ENCODE measurements at regions not wholly inside any gene's neighbourhood (a gene's known extent, or its start where the extent isn't known, plus 50 kb on each side); places are given as distances from the start of the nearest gene placed in this dataset.

DNA sequence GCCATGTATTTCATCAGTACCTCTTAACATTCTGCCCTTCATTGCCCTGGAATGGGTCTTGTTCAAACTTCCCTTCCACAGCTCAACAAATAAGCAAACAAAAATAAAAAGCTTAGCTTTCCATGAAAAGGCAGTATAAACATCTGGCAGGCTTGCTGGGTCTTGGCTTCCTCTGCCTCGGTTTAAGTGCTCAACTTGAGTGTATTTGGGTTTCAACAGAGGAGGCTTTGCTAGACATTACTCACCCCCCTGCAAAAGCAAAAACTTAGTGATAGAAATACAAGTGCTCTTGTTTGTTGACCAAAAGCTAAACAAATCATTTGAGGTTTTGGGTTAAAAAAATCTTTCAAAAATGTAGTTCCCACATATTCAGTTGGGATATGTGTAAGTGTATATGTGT lies 518.5 kb downstream of the PLPP3 start:
- DNase-seq: no peak

DNA sequence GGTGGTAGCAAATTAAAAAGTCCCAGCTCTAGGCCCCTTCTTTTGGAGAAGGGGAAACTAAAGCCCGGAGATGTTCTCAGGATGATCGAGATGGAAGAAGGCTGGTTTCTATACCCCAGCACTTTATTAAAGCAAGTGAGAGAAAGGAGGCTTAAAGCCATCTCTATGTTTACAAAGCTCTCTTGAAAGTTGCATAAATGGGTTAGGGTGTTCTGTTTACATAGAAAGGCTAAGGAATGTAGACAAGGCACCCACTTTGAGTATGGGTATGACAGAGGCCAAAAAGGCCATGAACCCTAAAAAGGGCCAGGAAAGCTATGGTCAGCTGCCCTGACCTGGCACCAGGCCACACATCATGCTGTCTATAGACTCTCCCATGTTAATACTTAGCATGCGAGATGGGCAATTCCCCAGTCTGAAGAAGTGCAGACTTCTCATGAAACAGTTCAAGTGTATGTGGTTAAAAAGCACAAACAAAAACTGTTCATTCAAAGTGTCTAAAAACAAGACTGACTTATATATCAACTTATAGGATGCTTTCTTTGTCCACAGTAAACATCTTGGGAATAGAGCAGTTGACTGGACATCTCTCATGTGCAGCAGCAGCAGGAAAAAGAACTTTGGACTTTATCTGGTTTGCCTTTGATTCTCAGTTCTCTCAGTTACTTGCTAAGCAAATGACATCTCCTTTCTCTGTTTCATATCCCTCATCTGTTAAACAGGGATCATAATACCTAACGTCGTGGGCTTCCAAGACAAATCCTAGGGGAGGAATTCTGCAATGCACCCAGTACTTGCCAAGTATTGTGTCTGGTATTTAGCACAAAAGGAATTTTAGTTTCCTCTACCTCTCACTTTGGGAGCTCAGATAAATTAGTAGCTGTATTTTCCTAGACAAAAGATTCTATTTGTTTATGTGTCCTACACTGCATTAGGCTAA lies 521.6 kb downstream of the PLPP3 start:
- no peak for DNase-seq

DNA sequence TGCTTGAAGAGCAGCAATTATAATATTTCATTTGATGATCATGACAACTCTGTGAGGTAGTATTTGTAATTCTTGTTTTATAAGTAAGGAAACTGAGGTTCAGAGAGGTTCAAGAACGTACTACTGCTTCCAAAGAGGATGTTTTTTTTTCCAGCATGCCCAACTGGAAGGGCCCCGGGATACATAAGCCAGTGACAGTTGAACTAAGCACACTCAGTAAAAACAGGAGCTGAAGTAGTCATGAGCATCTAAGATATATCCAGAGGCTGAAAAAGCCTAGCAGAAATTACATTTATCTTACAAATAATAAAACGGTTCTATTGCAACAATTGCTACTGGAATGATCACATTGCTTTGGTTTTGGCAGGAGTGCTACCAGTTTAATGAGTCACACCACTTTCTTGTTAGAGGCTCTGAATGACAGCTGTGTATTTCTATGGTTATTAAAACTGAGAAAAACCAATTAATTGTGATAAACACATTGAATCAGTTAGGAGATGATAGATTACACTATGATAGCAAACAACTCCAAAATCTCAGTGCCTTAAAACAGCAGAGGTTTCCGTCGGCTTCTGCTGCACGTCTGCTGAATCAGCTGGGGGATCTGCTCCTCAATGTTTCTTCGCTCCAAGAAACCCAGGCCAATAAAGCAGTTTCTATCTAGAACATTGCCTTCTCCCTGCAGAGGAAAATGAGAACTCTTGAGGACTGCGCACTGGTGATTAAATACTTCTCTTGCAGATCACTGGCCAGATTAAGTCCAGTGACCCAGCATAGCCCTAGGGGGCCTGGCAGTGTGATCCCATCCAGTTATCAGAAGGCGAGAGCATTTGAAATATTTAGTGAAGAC lies 522.7 kb downstream of the PLPP3 start:
- no peak for DNase-seq

DNA sequence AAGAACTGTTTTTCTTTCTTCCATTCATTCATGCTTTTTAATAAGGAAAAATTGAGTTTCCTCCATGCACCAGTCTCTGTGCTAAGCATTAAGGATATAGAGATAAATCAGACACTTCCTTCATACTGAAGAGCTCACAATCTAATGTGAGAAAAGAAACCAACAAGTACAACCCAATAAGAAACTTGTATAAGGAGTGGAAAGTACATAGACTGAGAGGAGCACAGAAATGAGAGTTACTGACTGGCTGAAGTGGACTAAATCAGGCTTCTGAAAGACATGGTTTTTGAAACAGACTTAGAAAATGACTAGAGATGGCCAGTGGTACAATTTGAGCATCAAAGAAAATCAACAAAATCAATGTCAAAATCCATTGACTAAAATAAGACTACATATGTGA lies 524.4 kb downstream of the PLPP3 start:
- no peak for DNase-seq

DNA sequence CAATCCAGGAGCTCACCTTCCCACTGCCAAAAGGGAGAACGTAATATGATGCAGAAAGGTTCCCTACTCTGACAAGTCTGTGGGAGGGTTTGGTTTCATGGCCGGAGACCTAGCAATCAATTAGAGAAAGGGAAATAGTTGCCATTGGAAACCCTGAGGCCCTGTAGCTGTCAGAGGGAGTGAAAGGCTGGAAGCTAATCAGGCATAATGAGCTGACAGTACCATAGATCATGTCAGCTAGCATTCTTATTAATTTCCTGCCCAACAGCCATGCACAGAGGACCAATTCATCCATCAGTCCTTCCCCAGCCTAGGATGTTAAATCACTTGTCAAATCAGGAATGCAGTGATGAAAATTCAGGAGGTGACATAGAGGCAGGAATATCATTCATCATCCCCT lies 527.3 kb downstream of the PLPP3 start:
- no peak for DNase-seq

DNA sequence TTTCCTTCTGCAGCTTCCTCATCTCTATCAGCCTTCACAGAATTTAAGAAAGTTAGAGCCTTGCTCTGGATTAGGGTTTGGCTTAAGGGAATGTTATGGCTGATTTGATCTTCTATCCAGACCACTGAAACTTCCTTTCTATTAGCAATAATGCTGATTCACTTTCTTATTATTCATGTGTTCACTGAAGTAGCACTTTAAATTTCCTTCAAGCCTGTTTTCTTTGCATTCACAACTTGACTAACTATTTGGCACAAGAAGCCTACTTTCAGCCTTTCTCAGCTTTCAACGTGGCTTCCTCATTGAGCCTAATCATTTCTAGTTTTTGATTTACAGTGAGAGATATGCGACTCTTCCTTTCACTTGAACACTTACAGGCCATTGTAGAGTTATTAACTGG lies 528.5 kb downstream of the PLPP3 start:
- no peak for DNase-seq

DNA sequence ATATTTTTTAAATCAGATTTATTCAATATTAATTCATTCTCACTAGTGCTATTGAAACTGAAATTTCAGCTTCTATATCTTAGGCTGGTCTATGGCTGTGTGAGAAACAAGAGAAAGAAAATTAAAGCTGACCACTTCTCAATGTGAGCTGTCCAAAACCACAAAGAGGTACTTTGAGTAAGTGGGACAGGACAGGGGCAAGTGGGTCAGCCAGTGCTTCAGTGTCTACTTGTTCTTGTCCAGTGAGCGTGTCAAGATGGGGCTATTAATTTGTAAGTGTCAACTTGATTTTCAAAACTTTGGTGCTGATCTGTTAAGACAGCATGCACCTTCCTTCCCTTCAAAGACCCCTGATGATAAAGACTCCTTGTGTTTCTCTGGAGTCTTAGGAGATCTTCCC lies 533.9 kb downstream of the PLPP3 start:
- no peak for DNase-seq

DNA sequence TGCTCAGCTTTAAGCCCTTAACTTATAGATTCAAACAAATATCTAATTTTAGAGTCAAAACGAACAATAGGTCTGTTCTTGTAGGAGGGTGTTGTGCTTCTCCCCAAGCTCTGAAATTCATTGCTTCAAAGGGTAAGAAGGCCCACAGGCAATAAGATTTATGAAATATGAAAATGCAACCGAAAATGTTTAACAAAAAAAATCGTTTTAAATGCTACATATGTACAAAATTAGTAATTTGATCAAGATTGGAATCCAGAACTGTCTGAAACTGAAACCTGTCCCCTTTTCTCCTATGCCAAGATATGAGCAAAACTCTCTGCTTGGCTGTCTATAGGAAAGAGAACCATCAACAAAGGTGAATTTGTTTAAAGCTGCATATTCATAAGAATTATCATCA lies 534.3 kb downstream of the PLPP3 start:
- no peak for DNase-seq

DNA sequence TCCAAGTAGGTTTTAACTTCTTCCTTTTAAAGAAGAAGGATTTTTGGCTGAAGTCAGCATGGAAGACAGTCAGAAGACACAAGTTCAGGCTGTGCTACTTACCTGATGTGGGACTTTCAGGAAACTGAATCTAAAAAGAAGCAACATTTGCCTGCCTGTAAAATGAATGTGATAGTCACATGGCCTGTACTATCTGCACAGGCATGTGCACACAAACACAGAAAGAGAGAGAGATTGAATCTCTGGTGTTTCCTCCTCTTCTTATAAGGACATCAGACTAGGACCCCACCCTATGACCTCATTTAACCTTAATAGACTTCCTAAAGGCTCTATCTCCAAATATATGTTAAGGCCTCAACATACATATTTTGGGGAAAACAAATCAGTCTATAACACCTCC lies 542.9 kb downstream of the PLPP3 start:
- no peak for DNase-seq

DNA sequence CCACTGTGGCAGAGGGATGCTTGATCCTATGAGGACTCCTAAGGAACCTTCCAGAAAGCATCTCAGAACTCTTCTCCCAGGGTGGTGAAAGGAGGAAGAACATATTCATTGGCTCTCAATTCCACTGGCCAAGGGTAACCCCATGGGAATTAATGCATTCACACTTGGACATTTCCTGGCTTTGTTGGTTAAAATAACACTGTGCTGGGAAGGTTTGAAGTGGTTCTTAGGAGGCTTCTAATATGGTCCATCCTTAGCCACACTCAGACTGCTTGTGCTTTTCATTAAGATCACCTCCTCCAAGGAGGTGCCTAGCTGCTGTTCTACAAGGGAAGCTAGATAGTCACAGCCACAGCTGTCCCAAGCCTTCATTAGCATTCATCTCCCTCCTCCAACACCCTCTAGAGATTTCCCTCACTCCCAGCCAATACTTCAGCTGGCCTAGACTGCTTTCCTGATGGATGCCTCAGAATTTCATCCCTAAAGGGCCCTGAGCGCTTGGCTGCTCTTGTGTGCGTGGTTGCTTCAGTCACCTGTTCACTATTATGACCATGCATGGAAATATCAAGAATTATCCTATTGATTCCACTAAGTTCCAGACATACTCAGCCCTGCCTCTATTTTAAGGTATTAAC lies 544.4 kb downstream of the PLPP3 start:
- DNase-seq: no peak

DNA sequence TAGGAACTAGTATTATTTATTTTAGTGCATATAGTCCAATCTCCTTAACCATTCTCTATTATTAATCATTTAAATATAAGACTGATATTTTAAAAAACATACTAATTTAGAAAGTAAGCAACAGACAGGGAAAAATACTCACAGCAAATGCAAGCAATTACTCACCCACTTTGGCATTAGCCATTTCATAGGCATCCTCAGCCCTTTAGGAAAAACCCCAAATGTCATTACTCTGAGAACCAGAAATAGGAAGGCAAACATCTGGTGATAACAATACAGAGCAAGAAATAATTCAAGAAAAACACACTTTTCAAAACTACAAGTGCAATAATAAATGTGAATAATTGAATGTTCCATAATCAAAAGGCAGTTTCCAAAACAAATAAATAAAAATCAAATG lies 545.1 kb downstream of the PLPP3 start:
- DNase-seq: no peak

DNA sequence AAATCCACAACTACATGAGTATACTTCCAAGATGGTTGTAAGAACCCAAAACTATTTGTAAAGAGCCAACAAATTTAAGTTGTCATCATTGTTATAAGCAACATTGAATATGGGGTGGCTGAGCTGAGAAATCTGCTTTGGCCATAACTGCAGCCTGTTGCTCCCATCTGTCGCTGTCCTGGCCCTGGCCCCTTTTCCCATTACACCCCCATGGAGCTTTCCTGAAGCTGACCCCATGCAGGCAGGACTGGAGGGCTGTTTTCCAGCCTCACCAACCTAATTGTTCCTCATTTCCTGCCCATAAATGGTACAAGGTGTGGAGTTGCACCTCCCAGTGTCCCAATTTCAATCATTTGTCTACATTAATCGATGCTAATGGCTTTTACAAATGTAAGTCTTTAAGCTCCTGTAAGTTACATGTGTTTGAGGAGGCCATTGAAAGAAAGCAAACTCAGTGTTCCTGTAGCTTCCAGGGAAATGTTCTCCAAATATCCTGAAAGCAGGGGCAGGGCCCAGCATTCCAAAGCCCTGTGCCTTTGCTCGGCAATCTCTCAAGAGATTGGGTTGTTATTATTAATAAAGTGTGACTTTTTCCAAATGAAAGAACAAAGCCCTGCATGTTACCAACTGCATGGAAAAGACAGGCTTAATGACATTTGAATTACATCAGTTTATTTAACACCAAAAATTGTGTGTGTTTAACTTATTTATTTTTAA lies 545.9 kb downstream of the PLPP3 start:
- DNase-seq: no peak

DNA sequence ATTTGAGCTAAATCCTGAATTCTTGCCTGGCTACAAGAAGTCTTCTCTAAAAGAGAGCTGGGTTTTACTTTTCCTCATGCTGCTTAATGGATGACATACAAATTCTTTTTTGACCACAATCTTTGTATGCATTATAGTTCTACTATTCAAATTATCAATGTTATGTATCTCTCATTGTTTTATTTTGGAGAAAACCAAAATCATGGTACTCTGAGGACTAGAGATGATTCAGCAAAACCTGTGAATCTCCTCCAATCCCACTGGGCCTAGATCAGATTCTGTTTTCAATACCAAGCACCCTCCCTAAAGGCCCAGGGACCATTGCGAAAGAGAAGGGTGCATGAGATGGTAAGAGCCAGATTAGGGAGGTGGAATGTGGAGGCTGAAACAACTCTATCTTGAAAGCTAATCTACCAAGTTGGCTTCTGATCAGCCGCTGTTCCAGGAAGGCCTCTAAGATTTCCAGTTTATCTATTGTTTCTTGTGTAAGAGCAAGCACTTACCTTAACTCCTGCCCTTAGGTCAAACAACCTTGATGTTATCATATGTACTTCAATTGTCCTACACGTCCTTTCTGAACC lies 547.2 kb downstream of the PLPP3 start:
- no peak for DNase-seq

DNA sequence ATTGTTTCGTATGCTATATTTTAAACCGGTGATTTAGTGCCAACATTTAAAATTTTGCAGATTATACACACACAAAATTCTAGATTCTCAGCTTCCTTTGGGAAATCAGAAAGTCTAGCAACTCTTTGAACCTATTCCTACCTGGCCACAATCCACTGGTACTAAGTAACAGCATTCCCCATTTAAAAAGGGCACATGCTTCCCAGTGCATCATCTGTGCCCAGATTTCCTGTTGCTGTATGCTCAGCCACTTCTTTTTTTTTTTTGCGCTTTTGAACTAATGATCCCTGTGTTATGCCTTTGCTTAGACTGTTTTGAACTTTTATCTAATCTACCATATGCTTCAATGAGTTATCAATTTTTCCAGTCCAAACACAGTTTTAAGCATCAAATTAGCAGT lies 548.4 kb downstream of the PLPP3 start:
- DNase-seq: no peak

DNA sequence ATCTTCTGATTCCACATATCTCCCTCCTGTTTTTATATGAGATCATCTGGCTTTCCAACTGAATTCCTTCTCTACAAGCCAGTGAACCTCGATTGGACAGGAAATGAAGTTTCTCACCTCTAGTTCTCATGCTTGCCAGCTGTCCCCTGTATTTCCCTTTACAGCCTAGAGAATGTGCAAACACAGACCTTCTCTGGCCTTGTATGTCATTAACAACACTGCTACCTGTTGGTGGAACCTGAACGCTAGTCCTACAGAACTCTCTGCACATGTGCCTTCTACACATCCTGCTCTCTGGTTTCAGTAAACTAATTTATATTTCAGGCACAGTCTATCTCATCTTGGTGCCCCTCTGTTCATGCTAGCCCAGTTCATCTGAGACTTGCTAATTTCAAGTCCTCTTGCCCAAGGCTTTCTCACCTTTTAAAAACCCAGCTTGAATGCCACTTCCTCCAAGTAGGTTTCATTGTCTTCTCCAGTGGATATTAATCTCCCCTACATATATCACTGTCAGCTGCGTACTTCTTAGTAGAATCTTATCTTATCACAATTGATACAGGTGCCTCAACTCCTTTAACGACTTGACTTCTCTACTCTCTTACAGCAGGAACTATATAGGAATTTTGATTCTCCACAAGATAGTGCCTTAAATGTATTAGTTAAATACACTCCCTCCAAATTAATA lies 549.9 kb downstream of the PLPP3 start:
- no peak for DNase-seq

DNA sequence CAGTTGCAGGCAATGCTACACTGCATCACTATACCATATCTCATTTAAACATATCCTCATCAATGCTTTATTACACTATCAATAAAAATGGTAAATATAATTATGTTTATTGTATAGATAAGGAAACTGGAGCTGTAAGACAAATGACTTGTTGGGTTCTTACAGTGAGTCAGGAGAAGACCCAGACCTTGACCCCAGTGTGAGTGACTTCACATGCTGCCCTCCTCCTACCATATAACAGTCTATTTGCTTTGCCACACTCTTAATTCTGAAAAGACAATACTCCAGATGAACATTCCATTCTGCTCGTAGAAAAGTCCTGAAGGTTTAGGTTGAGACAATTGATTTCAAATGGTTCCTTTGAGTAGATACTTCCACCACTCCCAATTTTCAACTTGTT lies 550.5 kb downstream of the PLPP3 start:
- no peak for DNase-seq

DNA sequence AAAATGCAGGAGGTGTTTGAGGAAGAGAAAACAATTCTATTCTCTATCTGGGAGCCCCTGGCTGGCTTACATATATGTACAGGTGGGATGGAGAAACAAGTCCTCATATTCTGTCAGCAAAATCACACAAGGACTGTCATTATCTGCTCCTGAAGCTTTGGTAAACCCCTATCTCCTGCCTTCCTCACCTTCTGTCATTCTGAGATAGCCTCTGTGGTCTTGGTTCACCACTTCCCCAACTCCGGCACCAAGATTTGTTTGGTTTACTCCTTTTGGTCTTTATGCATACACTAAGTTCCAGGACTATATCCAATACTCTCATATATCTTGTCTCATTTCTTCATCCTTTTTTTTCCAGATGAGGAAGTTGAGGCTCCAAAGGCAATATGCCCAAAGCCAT lies 551.1 kb downstream of the PLPP3 start:
- no peak for DNase-seq

DNA sequence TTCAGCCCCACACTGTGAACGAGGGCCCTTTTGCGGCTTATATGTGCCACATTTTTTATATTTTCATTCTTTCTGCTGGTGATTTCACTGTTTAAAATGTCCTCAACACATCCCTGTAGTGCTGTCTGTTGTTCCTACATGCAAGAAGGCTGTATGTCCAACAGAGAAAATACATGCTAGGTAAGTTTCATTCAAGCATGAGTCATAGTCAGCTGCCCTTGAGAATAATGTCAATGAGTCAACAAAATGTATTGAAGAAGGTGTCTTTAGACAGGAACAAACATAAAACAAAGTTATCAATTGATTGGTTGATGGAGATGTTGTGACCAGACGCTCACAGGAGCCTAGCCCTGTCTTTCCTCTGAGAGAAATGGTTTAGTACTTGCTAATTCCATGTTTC lies 553.4 kb downstream of the PLPP3 start:
- DNase-seq: no peak

DNA sequence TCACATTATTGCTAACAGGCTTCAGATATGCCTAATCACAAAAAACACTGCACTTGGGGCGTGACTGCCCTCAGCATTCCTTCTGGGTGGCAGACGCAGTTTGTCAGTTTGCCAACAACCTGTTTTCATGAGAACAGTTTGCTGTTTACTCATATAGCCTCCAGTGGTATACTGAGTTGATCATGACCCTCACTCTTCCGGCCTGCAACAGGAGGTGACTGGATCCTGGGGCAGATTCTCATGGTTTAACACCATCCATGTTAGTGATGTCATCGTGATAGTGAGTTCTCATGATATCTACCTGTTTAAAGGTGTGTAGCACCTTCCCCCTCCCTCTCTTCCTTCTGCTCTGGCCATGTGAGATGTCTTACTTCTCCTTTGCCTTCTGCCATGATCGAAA lies 555.2 kb downstream of the PLPP3 start:
- no peak for DNase-seq

DNA sequence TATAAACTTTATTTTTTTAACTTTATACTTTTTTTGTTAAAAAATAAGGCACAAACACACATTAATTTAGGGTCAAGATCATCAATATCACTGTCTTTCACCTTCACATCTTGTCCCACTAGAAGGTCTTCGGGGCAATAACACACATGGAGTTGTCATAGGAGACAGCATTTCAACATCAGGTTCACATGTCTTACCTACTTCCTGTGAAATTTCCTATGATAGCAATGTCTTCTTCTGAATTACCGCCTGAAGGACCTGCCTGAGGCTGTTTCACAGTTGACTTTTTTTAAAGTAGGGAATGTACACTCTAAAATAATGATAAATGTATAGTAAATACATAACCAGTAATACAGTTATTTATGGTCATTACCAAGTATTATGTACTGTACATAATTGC lies 559.4 kb downstream of the PLPP3 start:
- no peak for DNase-seq

DNA sequence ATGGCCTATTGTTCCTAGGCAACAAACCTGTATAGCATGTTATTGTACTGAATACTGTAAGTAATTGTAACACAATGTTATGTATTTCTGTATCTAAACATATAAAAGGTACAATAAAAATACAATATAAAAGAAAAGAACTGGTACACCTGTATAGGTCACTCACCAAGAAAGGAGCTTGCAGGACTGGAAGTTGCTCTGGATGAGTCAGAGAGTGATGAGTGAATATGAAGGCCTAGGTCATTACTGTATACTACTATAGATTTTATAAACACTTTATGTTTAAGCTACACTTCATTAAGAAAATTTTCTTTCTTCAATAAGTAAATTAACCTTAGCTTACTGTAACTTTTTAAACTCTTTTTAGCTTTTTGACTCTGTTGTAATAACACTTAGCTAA lies 559.9 kb downstream of the PLPP3 start:
- DNase-seq: no peak

DNA sequence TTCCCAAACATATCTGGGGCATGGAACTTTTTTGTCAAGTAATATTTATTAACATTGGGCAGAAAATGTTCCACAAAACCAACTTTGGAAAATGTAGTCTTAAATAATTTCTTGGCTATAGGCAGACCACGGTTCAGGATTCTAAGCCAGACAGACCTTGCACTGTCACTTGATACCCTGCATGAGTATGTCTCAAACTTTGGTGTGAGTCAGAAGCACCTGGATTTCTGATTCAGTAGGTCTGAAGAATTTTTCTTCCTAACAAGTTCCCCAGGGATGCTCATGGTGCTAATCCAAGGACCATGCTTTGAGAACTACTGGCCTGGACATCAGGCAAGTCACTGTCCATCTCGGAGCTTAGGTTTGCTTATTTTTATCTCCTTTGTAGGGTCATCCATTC lies 562.0 kb downstream of the PLPP3 start:
- DNase-seq: no peak
